Testis (tissue), 2 donors: ENCODE measurements at regions not wholly inside any gene's neighbourhood (a gene's known extent, or its start where the extent isn't known, plus 50 kb on each side); places are given as distances from the start of the nearest gene placed in this dataset.

Experiments used
- DNase-seq: peaks from one replicate; pipeline ENCODE4 v3.0.0-alpha.2; 2019
- H3K27ac ChIP-seq, 2 donors: fragments of 200-600 bp; sonication (generic); one replicate each; pipeline ENCODE4 v1.5.1; 2019
- H3K27me3 ChIP-seq: fragments of 200-600 bp; sonication (generic); one replicate; pipeline ENCODE4 v1.5.1; 2019
- H3K36me3 ChIP-seq: fragments of 200-600 bp; sonication (generic); one replicate; pipeline ENCODE4 v1.5.1; 2017; ENCODE audit warnings: low read depth; ENCODE audit errors: missing control alignments
- H3K4me1 ChIP-seq: fragments of 200-600 bp; sonication (generic); one replicate; pipeline ENCODE4 v1.5.1; 2019
- H3K4me3 ChIP-seq, 2 donors: fragments of 200-600 bp; sonication (generic); one replicate each; pipeline ENCODE4 v1.5.1; 2017 to 2019
- H3K9me3 ChIP-seq: fragments of 200-600 bp; sonication (generic); one replicate; pipeline ENCODE4 v1.5.1; 2017
- POLR2A ChIP-seq: fragments of 450-650 bp; IDR thresholded peaks from one replicate; pipeline ENCODE4 v1.6.1; 2017; ENCODE audit warnings: antibody characterized with exemption, mild to moderate bottlenecking, moderate library complexity
- WGBS, 2 donors: methylation state at CpG; one replicate each; pipeline ENCODE4 v1.1.5; 2018; 5-methylcytosine and 5-hydroxymethylcytosine counted together
- intact Hi-C: fragments of 100-400 bp; cut with DNase I; formaldehyde crosslinking; loops from one replicate; pipeline ENCODE4 v1.15.1; 2023; ENCODE audit warnings: low total_unique reads
- TF ChIP-seq, protein P1 (sequence below), 3 experiments: fragments of 450-650 bp in 2 of 3; fragments of 200-600 bp in 1 of 3; sonication (generic) in 1 of 3; IDR thresholded peaks; one replicate each; pipeline ENCODE4 v1.5.1; 2016 to 2019; ENCODE audit warnings: antibody characterized with exemption in 3 of 3, mild to moderate bottlenecking in 2 of 3, moderate library complexity in 1 of 3

DNA sequence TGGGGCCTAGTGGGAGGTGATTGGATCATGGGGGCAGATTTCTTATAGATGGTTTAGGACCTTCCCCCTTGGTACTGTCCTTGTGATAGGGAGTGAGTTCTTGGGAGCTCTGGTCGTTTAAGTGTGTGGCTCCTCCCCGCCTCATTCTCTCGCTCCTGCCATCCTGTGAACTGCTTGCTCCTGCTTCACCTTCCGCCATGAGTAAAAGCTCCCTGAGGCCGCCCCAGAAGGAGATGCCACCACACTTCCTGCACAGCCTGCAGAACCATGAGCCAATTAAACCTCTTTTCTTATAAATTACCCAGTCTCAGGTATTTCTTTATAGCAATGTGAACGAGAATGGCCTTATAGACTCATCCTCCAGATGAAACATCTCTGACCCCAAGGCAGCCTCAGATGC, 101.5 kb downstream of the KCNF1 start:
- H3K4me1 ChIP-seq: no peaks in the 10 kb centered on the region
- TF ChIP-seq, protein P1, sequence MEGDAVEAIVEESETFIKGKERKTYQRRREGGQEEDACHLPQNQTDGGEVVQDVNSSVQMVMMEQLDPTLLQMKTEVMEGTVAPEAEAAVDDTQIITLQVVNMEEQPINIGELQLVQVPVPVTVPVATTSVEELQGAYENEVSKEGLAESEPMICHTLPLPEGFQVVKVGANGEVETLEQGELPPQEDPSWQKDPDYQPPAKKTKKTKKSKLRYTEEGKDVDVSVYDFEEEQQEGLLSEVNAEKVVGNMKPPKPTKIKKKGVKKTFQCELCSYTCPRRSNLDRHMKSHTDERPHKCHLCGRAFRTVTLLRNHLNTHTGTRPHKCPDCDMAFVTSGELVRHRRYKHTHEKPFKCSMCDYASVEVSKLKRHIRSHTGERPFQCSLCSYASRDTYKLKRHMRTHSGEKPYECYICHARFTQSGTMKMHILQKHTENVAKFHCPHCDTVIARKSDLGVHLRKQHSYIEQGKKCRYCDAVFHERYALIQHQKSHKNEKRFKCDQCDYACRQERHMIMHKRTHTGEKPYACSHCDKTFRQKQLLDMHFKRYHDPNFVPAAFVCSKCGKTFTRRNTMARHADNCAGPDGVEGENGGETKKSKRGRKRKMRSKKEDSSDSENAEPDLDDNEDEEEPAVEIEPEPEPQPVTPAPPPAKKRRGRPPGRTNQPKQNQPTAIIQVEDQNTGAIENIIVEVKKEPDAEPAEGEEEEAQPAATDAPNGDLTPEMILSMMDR (IDR thresholded peaks at IDR 0.05): no peak
- no peak for TF ChIP-seq POLR2A
- no peaks in the 10 kb centered on the region for H3K27me3 ChIP-seq
- 84 to 93% methylated on average over 6 of the region's 6 CpGs for WGBS, 2 donors
- intact Hi-C loops: no loop called here
- H3K4me3 ChIP-seq: no peak overlapping the region
- H3K27ac ChIP-seq: no peak overlapping the region
- H3K9me3 ChIP-seq: no peaks in the 10 kb centered on the region
- DNase-seq: no peak
- no peaks in the 10 kb centered on the region for H3K36me3 ChIP-seq

DNA sequence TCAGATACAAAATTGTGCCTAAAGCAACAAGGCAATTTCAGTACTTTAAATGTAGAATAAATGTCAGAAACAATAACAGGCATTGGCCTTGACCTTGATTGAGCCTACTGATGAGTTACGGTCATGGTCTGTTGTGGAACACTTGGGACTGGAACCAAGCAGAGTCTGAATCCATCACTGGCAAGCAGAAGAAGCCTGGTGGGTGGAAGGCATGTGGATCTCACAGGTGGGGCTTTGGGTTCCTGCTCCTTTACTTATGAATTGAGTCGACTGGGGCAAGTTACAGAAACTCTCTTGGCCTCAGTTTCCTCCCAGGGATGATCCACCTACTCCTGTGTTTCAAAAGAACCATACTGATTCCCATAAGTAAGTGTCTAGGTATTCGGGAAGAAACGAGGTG, 102.3 kb downstream of the KCNF1 start:
- WGBS, 2 donors: 76 to 84% methylated on average over 3 to 4 of the region's 4 CpGs
- no peak for TF ChIP-seq POLR2A
- TF ChIP-seq, protein P1 (IDR thresholded peaks at IDR 0.05): no peak
- DNase-seq: no peak
- H3K27me3 ChIP-seq: no peaks in the 10 kb centered on the region
- no peaks in the 10 kb centered on the region for H3K9me3 ChIP-seq
- H3K27ac ChIP-seq: no peak overlapping the region
- H3K4me3 ChIP-seq: no peak overlapping the region
- intact Hi-C loops: no loop called here
- H3K4me1 ChIP-seq: no peaks in the 10 kb centered on the region
- H3K36me3 ChIP-seq: no peaks in the 10 kb centered on the region

DNA sequence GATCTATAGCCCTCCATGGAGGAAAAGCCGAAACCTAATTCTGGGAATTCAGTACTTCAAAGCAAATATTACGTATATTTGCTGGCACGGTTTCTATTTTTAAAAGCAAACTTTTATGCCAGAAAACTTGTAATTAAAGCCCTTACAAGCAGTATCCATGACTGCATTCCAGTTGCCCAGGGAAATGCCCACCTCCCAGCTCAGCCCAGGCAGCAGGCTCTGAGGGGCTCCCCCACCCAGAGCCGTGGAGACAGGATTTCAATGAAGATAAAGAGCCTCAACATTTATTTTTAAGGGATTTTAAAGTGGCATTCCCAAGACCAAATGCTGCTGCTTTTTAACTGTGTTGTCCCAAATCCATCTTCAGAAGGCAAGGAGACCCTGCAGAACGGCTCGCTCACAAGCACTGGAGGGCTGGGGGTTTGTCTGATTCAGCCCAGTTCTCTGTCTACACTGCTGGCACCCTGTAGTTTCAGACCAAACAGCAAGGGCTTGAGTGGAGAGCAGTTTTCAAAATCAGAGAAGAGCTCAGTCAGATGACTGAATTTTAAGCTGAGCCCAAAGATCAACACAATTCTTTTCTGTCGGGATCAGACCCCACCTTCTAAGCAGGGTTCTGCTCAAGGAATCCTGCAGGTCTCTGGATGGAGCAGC, 105.1 kb downstream of the KCNF1 start:
- WGBS, 2 donors: 82 to 87% methylated on average over 7 of the region's 7 CpGs
- no peaks in the 10 kb centered on the region for H3K36me3 ChIP-seq
- H3K9me3 ChIP-seq: no peaks in the 10 kb centered on the region
- no peaks in the 10 kb centered on the region for H3K4me1 ChIP-seq
- no peak overlapping the region for H3K4me3 ChIP-seq
- TF ChIP-seq, protein P1 (IDR thresholded peaks at IDR 0.05): no peak
- no peak for TF ChIP-seq POLR2A
- H3K27ac ChIP-seq: no peak overlapping the region
- intact Hi-C loops: no loop called here
- no peak for DNase-seq
- H3K27me3 ChIP-seq: no peaks in the 10 kb centered on the region

DNA sequence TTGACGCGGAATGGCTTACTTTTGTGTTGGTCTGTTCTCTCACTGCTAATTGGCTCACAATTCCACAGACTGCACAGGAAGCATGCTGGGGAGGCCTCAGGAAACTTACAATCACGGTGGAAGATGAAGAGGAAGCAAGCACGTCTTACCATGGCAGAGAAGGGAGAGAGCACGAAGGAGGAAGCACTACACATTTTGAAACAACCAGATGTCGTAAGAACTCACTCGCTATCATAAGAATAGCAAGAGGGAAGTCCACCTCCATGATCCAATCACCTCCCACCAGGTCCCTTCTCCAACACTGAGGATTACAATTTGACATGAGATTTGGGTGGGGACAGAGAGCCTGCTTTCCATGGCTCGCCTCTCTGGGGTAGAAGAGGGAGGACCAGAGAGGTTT, 106.2 kb downstream of the KCNF1 start:
- WGBS, 2 donors: 82 to 90% methylated on average over 8 of the region's 8 CpGs
- Histone ChIP-seq H3K9me3 (no peaks in the 10 kb centered on the region), H3K27me3 (no peaks in the 10 kb centered on the region), H3K4me1 (no peaks in the 10 kb centered on the region), H3K27ac (no peak overlapping the region), H3K4me3 (no peak overlapping the region), H3K36me3 (no peaks in the 10 kb centered on the region)
- no peak for DNase-seq
- TF ChIP-seq POLR2A: no peak
- TF ChIP-seq, protein P1 (IDR thresholded peaks at IDR 0.05): no peak
- intact Hi-C loops: no loop called here

DNA sequence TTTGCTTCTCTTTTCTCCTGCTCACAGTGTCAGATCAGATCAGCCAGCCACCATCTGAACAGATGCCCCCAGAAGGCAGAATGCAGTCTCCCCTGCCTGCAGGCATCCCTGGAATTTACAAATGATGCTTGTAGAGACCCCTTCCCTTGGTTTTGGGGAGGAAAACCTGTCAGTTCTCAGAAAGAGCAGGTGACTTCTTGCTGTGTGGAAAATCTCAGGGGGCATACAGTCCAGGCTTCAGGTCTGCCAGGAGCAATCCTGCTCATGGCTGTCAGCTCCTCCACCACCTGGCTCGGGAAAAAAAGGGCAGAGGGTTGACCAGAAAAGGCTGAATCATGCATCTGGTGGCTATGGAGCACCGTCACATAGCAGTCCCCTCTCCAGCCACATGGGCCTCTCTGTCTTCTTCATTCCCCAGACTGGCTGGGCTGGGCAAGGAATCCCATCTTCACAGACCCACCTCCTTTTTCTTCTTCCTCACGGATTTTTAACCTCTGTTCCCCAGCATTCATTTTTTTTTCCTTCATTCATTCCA, 107.0 kb downstream of the KCNF1 start:
- Histone ChIP-seq H3K36me3 (no peaks in the 10 kb centered on the region), H3K27ac (no peak overlapping the region), H3K9me3 (no peaks in the 10 kb centered on the region), H3K4me3 (no peak overlapping the region), H3K4me1 (no peaks in the 10 kb centered on the region), H3K27me3 (no peaks in the 10 kb centered on the region)
- 90% methylated on average over 2 to 3 of the region's 3 CpGs for WGBS, 2 donors
- intact Hi-C loops: no loop called here
- TF ChIP-seq, protein P1 (IDR thresholded peaks at IDR 0.05): no peak
- TF ChIP-seq POLR2A: no peak
- DNase-seq: no peak
